IMR-90 (cell line): ENCODE measurements at regions not wholly inside any gene's neighbourhood (a gene's known extent, or its start where the extent isn't known, plus 50 kb on each side); places are given as distances from the start of the nearest gene placed in this dataset.

ENCODE experiments used
- ATAC-seq: fragments of 200-7000 bp; cut with Tn5 transposase; 2 replicates; pipeline ENCODE4 v1.9.1; 2020; ENCODE audit warnings: low read depth, mild to moderate bottlenecking, moderate library complexity
- BruUV-seq: library from RNA; stranded (reverse); fragments of 400-500 nt; replicated peaks from 2 replicates; lab custom pipeline; 2021; lab: Mats Ljungman, UMichigan
- CTCF ChIA-PET: fragments of 300-600 bp; formaldehyde crosslinking; extraction: SDS; loops from one replicate; lab custom pipeline; 2021; ENCODE audit warnings: antibody characterized with exemption; lab: Yijun Ruan, JAX
- POLR2A ChIA-PET: fragments of 300-600 bp; sonication (Branson Sonifier 250); formaldehyde crosslinking; loops from one replicate; lab custom pipeline; 2022; ENCODE audit warnings: antibody characterized with exemption; ENCODE audit not compliant: unreplicated experiment; lab: Charles Lee
- DNase-seq: peaks from one replicate; pipeline ENCODE4 v3.0.0; 2013
- H2AFZ ChIP-seq: replicated peaks from 2 replicates; pipeline ENCODE3; 2013; ENCODE audit warnings: low read length, mild to moderate bottlenecking; ENCODE audit not compliant: poor library complexity
- H2AK5ac ChIP-seq: 2 replicates; pipeline ENCODE4 v1.6.1; 2013; ENCODE audit warnings: low read depth, low read length, inconsistent platforms
- H2AK9ac ChIP-seq: replicated peaks from 2 replicates; pipeline ENCODE3; 2013; ENCODE audit warnings: mild to moderate bottlenecking, low read depth, low read length, moderate library complexity; ENCODE audit not compliant: poor library complexity
- H2BK120ac ChIP-seq: 2 replicates; pipeline ENCODE4 v1.6.1; 2013; ENCODE audit warnings: low read depth, low read length, inconsistent platforms
- H2BK15ac ChIP-seq: 3 replicates; pipeline ENCODE4 v1.6.1; 2013; ENCODE audit warnings: low read depth, low read length, inconsistent platforms
- H2BK20ac ChIP-seq: 2 replicates; pipeline ENCODE4 v1.6.1; 2013; ENCODE audit warnings: low read depth, mild to moderate bottlenecking, inconsistent platforms, low read length, moderate library complexity
- H2BK5ac ChIP-seq: 2 replicates; pipeline ENCODE4 v1.6.1; 2013; ENCODE audit warnings: mild to moderate bottlenecking, low read depth, low read length, inconsistent platforms; ENCODE audit not compliant: poor library complexity, severe bottlenecking
- H3K14ac ChIP-seq: replicated peaks from 2 replicates; pipeline ENCODE4 v1.6.1; 2013; ENCODE audit warnings: low read depth, low read length, inconsistent platforms
- H3K18ac ChIP-seq: 2 replicates; pipeline ENCODE4 v1.6.1; 2013; ENCODE audit warnings: low read depth, low read length, control low read depth
- H3K23ac ChIP-seq: 2 replicates; pipeline ENCODE4 v1.6.1; 2013; ENCODE audit warnings: low read depth, low read length, inconsistent platforms
- H3K27ac ChIP-seq: 2 replicates; pipeline ENCODE4 v1.5.1; 2013; ENCODE audit warnings: mild to moderate bottlenecking, control low read depth, low read length; ENCODE audit not compliant: insufficient read depth
- H3K27me3 ChIP-seq: 2 replicates; pipeline ENCODE4 v1.6.1; 2013; ENCODE audit warnings: low read length; ENCODE audit not compliant: control insufficient read depth, insufficient read depth
- H3K36me3 ChIP-seq: 2 replicates; pipeline ENCODE4 v1.6.1; 2013; ENCODE audit warnings: low read length, mixed read lengths; ENCODE audit not compliant: control insufficient read depth, insufficient read depth
- H3K4ac ChIP-seq: 2 replicates; pipeline ENCODE4 v1.6.1; 2013; ENCODE audit warnings: low read depth, low read length, inconsistent platforms
- H3K4me1 ChIP-seq: 2 replicates; pipeline ENCODE4 v1.6.1; 2013; ENCODE audit warnings: low read length, mixed read lengths; ENCODE audit not compliant: control insufficient read depth, insufficient read depth
- H3K4me2 ChIP-seq: 2 replicates; pipeline ENCODE4 v1.6.1; 2013; ENCODE audit warnings: low read depth, mild to moderate bottlenecking, control low read depth, low read length, moderate library complexity
- H3K4me3 ChIP-seq: 2 replicates; pipeline ENCODE4 v1.5.1; 2013; ENCODE audit warnings: low read depth, mild to moderate bottlenecking, control low read depth, low read length, moderate library complexity; ENCODE audit not compliant: insufficient read depth
- H3K56ac ChIP-seq: 2 replicates; pipeline ENCODE4 v1.6.1; 2013; ENCODE audit warnings: low read length, inconsistent platforms; ENCODE audit not compliant: insufficient read depth; ENCODE audit errors: extremely low read depth
- H3K79me1 ChIP-seq, 2 experiments: 2 replicates each; pipeline ENCODE4 v1.6.1; 2013; ENCODE audit warnings: low read length in 2 of 2, inconsistent platforms in 1 of 2, low read depth in 1 of 2
- H3K9ac ChIP-seq: 2 replicates; pipeline ENCODE4 v1.6.1; 2013; ENCODE audit warnings: low read depth, low read length, control low read depth
- H3K9me1 ChIP-seq: 2 replicates; pipeline ENCODE4 v1.6.1; 2013; ENCODE audit warnings: low read length, inconsistent platforms; ENCODE audit not compliant: insufficient read depth
- H3K9me3 ChIP-seq: 2 replicates; pipeline ENCODE4 v1.6.1; 2013; ENCODE audit warnings: low read length; ENCODE audit not compliant: control insufficient read depth, insufficient read depth
- H4K20me1 ChIP-seq: 2 replicates; pipeline ENCODE4 v1.6.1; 2013; ENCODE audit warnings: low read length, inconsistent platforms; ENCODE audit not compliant: insufficient read depth
- H4K5ac ChIP-seq: 2 replicates; pipeline ENCODE4 v1.6.1; 2013; ENCODE audit warnings: mild to moderate bottlenecking, low read depth, low read length, control low read depth
- H4K8ac ChIP-seq, 2 experiments: 2 replicates each; pipeline ENCODE4 v1.6.1; 2013; ENCODE audit warnings: low read depth in 2 of 2, low read length in 2 of 2, control low read depth in 1 of 2, inconsistent platforms in 1 of 2
- H4K91ac ChIP-seq: 2 replicates; pipeline ENCODE4 v1.6.1; 2013; ENCODE audit warnings: low read depth, low read length, inconsistent platforms; ENCODE audit not compliant: insufficient read depth
- BHLHE40 ChIP-seq: fragments of 150-350 bp; IDR thresholded peaks from 2 replicates; pipeline ENCODE4 v1.6.1; 2016; ENCODE audit warnings: mild to moderate bottlenecking, low read depth, low read length
- CEBPB ChIP-seq: IDR thresholded peaks from 2 replicates; pipeline ENCODE4 v1.6.1; 2012; ENCODE audit warnings: low read depth, low read length, improper control_type of control experiment
- CHD1 ChIP-seq: IDR thresholded peaks from 2 replicates; pipeline ENCODE4 v1.6.1; 2012; ENCODE audit warnings: low read depth, low read length, improper control_type of control experiment
- FOS ChIP-seq: fragments of 150-350 bp; IDR thresholded peaks from 2 replicates; pipeline ENCODE4 v1.6.1; 2016; ENCODE audit warnings: low read depth, low read length
- MAFK ChIP-seq: IDR thresholded peaks from 2 replicates; pipeline ENCODE4 v1.6.1; 2012; ENCODE audit warnings: low read depth, low read length, improper control_type of control experiment
- MAZ ChIP-seq: IDR thresholded peaks from 2 replicates; pipeline ENCODE4 v1.6.1; 2012; ENCODE audit warnings: low read depth, mild to moderate bottlenecking, low read length, improper control_type of control experiment, moderate library complexity, borderline replicate concordance
- MXI1 ChIP-seq: IDR thresholded peaks from 2 replicates; pipeline ENCODE4 v1.6.1; 2012; ENCODE audit warnings: low read depth, mild to moderate bottlenecking, low read length, moderate library complexity, borderline replicate concordance
- NFE2L2 ChIP-seq: fragments of 150-350 bp; IDR thresholded peaks from 2 replicates; pipeline ENCODE4 v1.6.1; 2016; ENCODE audit warnings: low read depth, mild to moderate bottlenecking, low read length
- POLR2A ChIP-seq: IDR thresholded peaks from 2 replicates; pipeline ENCODE4 v1.6.1; 2012; ENCODE audit warnings: mild to moderate bottlenecking, low read depth, low read length
- RAD21 ChIP-seq: IDR thresholded peaks from 2 replicates; pipeline ENCODE4 v1.6.1; 2012; ENCODE audit warnings: low read length, improper control_type of control experiment
- RCOR1 ChIP-seq: IDR thresholded peaks from 2 replicates; pipeline ENCODE4 v1.6.1; 2012; ENCODE audit warnings: mild to moderate bottlenecking, low read length, improper control_type of control experiment; ENCODE audit not compliant: insufficient replicate concordance
- RFX5 ChIP-seq: IDR thresholded peaks from 2 replicates; pipeline ENCODE4 v1.8.0; 2012; ENCODE audit warnings: low read depth, mild to moderate bottlenecking, low read length, moderate library complexity
- SMC3 ChIP-seq: fragments of 150-350 bp; IDR thresholded peaks from 2 replicates; pipeline ENCODE4 v1.6.1; 2016; ENCODE audit warnings: low read depth, mild to moderate bottlenecking, antibody characterized with exemption, low read length, moderate library complexity
- dilution Hi-C: fragments of 300-500 bp; cut with HindIII; formaldehyde crosslinking; loops from one replicate; pipeline ENCODE4 v1.14.3; 2018; ENCODE audit warnings: low sequenced_read_pairs; ENCODE audit not compliant: unreplicated experiment
- in situ Hi-C: fragments of 300-500 bp; cut with MboI; formaldehyde crosslinking; loops from 3 replicates; pipeline ENCODE4 v1.14.3; 2019; ENCODE audit warnings: low sequenced_read_pairs, inconsistent platforms, mixed read lengths
- intact Hi-C: fragments of 100-400 bp; cut with micrococcal nuclease; formaldehyde crosslinking; loops from 2 replicates; pipeline ENCODE4 v1.10.0; 2022
- TF ChIP-seq, protein P1 (sequence below): conservative IDR thresholded peaks from 2 replicates; pipeline ENCODE4 v1.5.1; 2012; ENCODE audit warnings: mild to moderate bottlenecking, low read depth, low read length, improper control_type of control experiment
- TF ChIP-seq, protein P2 (sequence below): fragments of 150-350 bp; IDR thresholded peaks from 2 replicates; pipeline ENCODE4 v1.6.1; 2016; ENCODE audit warnings: low read depth, mild to moderate bottlenecking, low read length, moderate library complexity, borderline replicate concordance
- TF ChIP-seq, protein P3 (sequence below): fragments of 150-350 bp; IDR thresholded peaks from 2 replicates; pipeline ENCODE4 v1.6.1; 2017; ENCODE audit warnings: mild to moderate bottlenecking, antibody characterized with exemption, low read length, low read depth

DNA sequence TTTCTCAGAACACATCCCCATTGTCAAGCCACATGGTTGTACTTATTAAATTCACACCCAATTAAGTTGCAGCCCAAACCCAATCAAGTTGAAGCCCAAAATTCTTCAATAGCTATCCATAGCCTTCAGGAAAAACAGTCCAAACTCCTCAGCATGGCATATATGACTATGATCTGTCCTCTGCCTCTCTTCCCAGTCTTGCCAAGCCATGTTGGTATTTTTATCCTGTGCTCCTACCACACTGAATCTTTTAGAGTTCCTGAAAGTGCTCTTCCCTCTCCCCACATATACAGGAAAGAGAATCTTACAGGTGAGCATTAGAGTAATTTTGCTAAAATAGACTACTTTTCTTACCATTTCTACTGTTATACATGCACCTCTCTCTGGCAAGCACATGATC lies 834.9 kb downstream of the RPS29 start:
- BruUV-seq, result no TSS peak
- no peak overlapping the region for H3K18ac ChIP-seq
- H2AFZ ChIP-seq, result no peak overlapping the region
- H4K20me1 ChIP-seq, result no peaks in the 10 kb centered on the region
- H3K79me1 ChIP-seq, result no peaks in the 10 kb centered on the region
- no peaks in the 10 kb centered on the region for H3K36me3 ChIP-seq
- H2BK120ac ChIP-seq, result no peak overlapping the region
- dilution Hi-C loops (no loop called here), in situ Hi-C loops (no loop called here), intact Hi-C loops (no loop called here)
- no peak overlapping the region for H4K91ac ChIP-seq
- no peak overlapping the region for H3K4me2 ChIP-seq
- DNase-seq (no peak), ATAC-seq (no peak)
- no peak overlapping the region for H4K8ac ChIP-seq
- H2BK5ac ChIP-seq, result no peak overlapping the region
- CTCF ChIA-PET, result no interaction called here
- POLR2A ChIA-PET, result no interaction called here
- no peak overlapping the region for H2AK9ac ChIP-seq
- no peak overlapping the region for H3K23ac ChIP-seq
- H3K14ac ChIP-seq, result no peak overlapping the region
- H3K4me1 ChIP-seq, result no peaks in the 10 kb centered on the region
- H3K4ac ChIP-seq, result no peak overlapping the region
- H2BK20ac ChIP-seq, result no peak overlapping the region
- no peak overlapping the region for H3K4me3 ChIP-seq
- H2AK5ac ChIP-seq, result no peak overlapping the region
- H4K5ac ChIP-seq, result no peak overlapping the region
- no peaks in the 10 kb centered on the region for H3K9me1 ChIP-seq
- no peak overlapping the region for H3K56ac ChIP-seq
- H3K27ac ChIP-seq, result no peak overlapping the region
- TF ChIP-seq RAD21 (no peak), MXI1 (no peak), CHD1 (no peak), MAFK (no peak), FOS (no peak), POLR2A (no peak), CEBPB (no peak), BHLHE40 (no peak), RFX5 (no peak), SMC3 (no peak), MAZ (no peak), RCOR1 (no peak), NFE2L2 (no peak)
- TF ChIP-seq, protein P1, sequence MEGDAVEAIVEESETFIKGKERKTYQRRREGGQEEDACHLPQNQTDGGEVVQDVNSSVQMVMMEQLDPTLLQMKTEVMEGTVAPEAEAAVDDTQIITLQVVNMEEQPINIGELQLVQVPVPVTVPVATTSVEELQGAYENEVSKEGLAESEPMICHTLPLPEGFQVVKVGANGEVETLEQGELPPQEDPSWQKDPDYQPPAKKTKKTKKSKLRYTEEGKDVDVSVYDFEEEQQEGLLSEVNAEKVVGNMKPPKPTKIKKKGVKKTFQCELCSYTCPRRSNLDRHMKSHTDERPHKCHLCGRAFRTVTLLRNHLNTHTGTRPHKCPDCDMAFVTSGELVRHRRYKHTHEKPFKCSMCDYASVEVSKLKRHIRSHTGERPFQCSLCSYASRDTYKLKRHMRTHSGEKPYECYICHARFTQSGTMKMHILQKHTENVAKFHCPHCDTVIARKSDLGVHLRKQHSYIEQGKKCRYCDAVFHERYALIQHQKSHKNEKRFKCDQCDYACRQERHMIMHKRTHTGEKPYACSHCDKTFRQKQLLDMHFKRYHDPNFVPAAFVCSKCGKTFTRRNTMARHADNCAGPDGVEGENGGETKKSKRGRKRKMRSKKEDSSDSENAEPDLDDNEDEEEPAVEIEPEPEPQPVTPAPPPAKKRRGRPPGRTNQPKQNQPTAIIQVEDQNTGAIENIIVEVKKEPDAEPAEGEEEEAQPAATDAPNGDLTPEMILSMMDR, result no peak
- TF ChIP-seq, protein P2, sequence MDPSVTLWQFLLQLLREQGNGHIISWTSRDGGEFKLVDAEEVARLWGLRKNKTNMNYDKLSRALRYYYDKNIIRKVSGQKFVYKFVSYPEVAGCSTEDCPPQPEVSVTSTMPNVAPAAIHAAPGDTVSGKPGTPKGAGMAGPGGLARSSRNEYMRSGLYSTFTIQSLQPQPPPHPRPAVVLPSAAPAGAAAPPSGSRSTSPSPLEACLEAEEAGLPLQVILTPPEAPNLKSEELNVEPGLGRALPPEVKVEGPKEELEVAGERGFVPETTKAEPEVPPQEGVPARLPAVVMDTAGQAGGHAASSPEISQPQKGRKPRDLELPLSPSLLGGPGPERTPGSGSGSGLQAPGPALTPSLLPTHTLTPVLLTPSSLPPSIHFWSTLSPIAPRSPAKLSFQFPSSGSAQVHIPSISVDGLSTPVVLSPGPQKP, result no peak
- TF ChIP-seq, protein P3, sequence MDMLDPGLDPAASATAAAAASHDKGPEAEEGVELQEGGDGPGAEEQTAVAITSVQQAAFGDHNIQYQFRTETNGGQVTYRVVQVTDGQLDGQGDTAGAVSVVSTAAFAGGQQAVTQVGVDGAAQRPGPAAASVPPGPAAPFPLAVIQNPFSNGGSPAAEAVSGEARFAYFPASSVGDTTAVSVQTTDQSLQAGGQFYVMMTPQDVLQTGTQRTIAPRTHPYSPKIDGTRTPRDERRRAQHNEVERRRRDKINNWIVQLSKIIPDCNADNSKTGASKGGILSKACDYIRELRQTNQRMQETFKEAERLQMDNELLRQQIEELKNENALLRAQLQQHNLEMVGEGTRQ, result no peak
- H2BK15ac ChIP-seq, result no peak overlapping the region
- H3K9me3 ChIP-seq, result no peaks in the 10 kb centered on the region; the same call in 1 of the 2 replicates
- H3K27me3 ChIP-seq, result no peaks in the 10 kb centered on the region
- H3K9ac ChIP-seq, result no peak overlapping the region
